GM21576 (cell line): ENCODE measurements at regions not wholly inside any gene's neighbourhood (a gene's known extent, or its start where the extent isn't known, plus 50 kb on each side); places are given as distances from the start of the nearest gene placed in this dataset.

ENCODE experiments used
- ATAC-seq: cut with Tn5 transposase; IDR thresholded peaks from one replicate; pipeline ENCODE4 v1.9.1; 2021; ENCODE audit warnings: mild to moderate bottlenecking, moderate library complexity; ENCODE audit not compliant: unreplicated experiment

GRCh38 chr5:124477577-124477976 lies 268.9 kb downstream of the ZNF608 start:
- no peak for ATAC-seq

- ATAC-seq, result no peak
Measured at GRCh38 chr5:124477062-124477461, 269.4 kb downstream of the ZNF608 start.

- ATAC-seq, result no peak
Measured at GRCh38 chr5:124474528-124475215, 271.8 kb downstream of the ZNF608 start.

- ATAC-seq, result no peak
Measured at GRCh38 chr5:124468671-124469411, 277.6 kb downstream of the ZNF608 start.

- no peak for ATAC-seq
Measured at GRCh38 chr5:124467745-124468144, 278.7 kb downstream of the ZNF608 start.

GRCh38 chr5:124466011-124466410 lies 280.4 kb downstream of the ZNF608 start:
- ATAC-seq, result no peak

GRCh38 chr5:124463851-124464250 lies 282.6 kb downstream of the ZNF608 start:
- no peak for ATAC-seq

GRCh38 chr5:124462751-124463150 lies 283.7 kb downstream of the ZNF608 start:
- ATAC-seq, result no peak

- no peak for ATAC-seq
Measured at GRCh38 chr5:124461941-124462340, 284.5 kb downstream of the ZNF608 start.

GRCh38 chr5:124461157-124461556 lies 285.3 kb downstream of the ZNF608 start:
- ATAC-seq, result no peak

- ATAC-seq, result no peak
Measured at GRCh38 chr5:124460642-124461041, 285.8 kb downstream of the ZNF608 start.

GRCh38 chr5:124459984-124460383 lies 286.5 kb downstream of the ZNF608 start:
- ATAC-seq, result no peak

GRCh38 chr5:124457901-124458300 lies 288.5 kb downstream of the ZNF608 start:
- ATAC-seq, result no peak

GRCh38 chr5:124457101-124457500 lies 289.3 kb downstream of the ZNF608 start:
- ATAC-seq, result no peak

- no peak for ATAC-seq
Measured at GRCh38 chr5:124456249-124456648, 290.2 kb downstream of the ZNF608 start.

- ATAC-seq, result no peak
Measured at GRCh38 chr5:124454081-124454480, 292.4 kb downstream of the ZNF608 start.

- peak; percentile 96 for ATAC-seq
Measured at GRCh38 chr5:124453221-124454051, 293.0 kb downstream of the ZNF608 start.

- no peak for ATAC-seq
Measured at GRCh38 chr5:124452412-124452811, 294.0 kb downstream of the ZNF608 start.

- no peak for ATAC-seq
Measured at GRCh38 chr5:124451721-124452383, 294.6 kb downstream of the ZNF608 start.

- no peak for ATAC-seq
Measured at GRCh38 chr5:124446120-124446519, 300.3 kb downstream of the ZNF608 start.

- no peak for ATAC-seq
Measured at GRCh38 chr5:124445070-124445619, 301.3 kb downstream of the ZNF608 start.
